C1 segment of cervical spinal cord (tissue), 14 donors: ENCODE measurements at regions not wholly inside any gene's neighbourhood (a gene's known extent, or its start where the extent isn't known, plus 50 kb on each side); places are given as distances from the start of the nearest gene placed in this dataset.
"Not testable (repeated sequence)": the region's sequence is repeated elsewhere in the genome, so short reads cannot be mapped to it uniquely, and the experiment has no call there.

Source experiments
- DNase-seq, 14 donors: peaks; one replicate each; lab custom pipeline; 2025; lab: John Stamatoyannopoulos, UW

GRCh38 chr9:108074900-108075299, 585.3 kb upstream of the KLF4 start:
- DNase-seq: no peak

- no peak for DNase-seq
Observed at GRCh38 chr9:108073823-108074222, 584.3 kb upstream of the KLF4 start.

GRCh38 chr9:108072740-108073139, 583.2 kb upstream of the KLF4 start:
- no peak for DNase-seq

- DNase-seq: no peak
Observed at GRCh38 chr9:108070861-108071260, 581.3 kb upstream of the KLF4 start.

GRCh38 chr9:108069991-108070390, 580.4 kb upstream of the KLF4 start:
- DNase-seq: no peak

- DNase-seq: no peak
Observed at GRCh38 chr9:108062680-108063079, 573.1 kb upstream of the KLF4 start.

- no peak for DNase-seq
Observed at GRCh38 chr9:108060175-108060574, 570.6 kb upstream of the KLF4 start.

- no peak for DNase-seq
Observed at GRCh38 chr9:108058135-108058814, 568.7 kb upstream of the KLF4 start.

- DNase-seq: peak in 1 of 14 donors; percentile 2
Observed at GRCh38 chr9:108057421-108058134, 568.0 kb upstream of the KLF4 start.

- DNase-seq: no peak
Observed at GRCh38 chr9:108056805-108057386, 567.3 kb upstream of the KLF4 start.

- DNase-seq: no peak
Observed at GRCh38 chr9:108056084-108056804, 566.7 kb upstream of the KLF4 start.

GRCh38 chr9:108054131-108054630, 564.6 kb upstream of the KLF4 start:
- no peak for DNase-seq

- peak in 1 of 14 donors; percentile 13 for DNase-seq
Observed at GRCh38 chr9:108053555-108054061, 564.0 kb upstream of the KLF4 start.

GRCh38 chr9:108052431-108053080, 563.0 kb upstream of the KLF4 start:
- no peak for DNase-seq

- no peak for DNase-seq
Observed at GRCh38 chr9:108050894-108051293, 561.3 kb upstream of the KLF4 start.

GRCh38 chr9:108049671-108050494, 560.3 kb upstream of the KLF4 start:
- no peak for DNase-seq

GRCh38 chr9:108049026-108049607, 559.5 kb upstream of the KLF4 start:
- DNase-seq: no peak

GRCh38 chr9:108048406-108049025, 558.9 kb upstream of the KLF4 start:
- no peak for DNase-seq

- DNase-seq: not testable (repeated sequence)
Observed at GRCh38 chr9:108047777-108048176, 558.2 kb upstream of the KLF4 start.

- DNase-seq: no peak
Observed at GRCh38 chr9:108047264-108047663, 557.7 kb upstream of the KLF4 start.
